Neutrophil (primary cell): ENCODE measurements at regions not wholly inside any gene's neighbourhood (a gene's known extent, or its start where the extent isn't known, plus 50 kb on each side); places are given as distances from the start of the nearest gene placed in this dataset.

Source experiments
- H3K27ac ChIP-seq: fragments of 200-600 bp; sonication (generic); 2 replicates; pipeline ENCODE4 v1.5.1; 2016; ENCODE audit warnings: mild to moderate bottlenecking, moderate library complexity
- H3K27me3 ChIP-seq: fragments of 200-600 bp; sonication (generic); 2 replicates; pipeline ENCODE4 v1.6.0; 2016; ENCODE audit warnings: mild to moderate bottlenecking
- H3K36me3 ChIP-seq: fragments of 200-600 bp; sonication (generic); 2 replicates; pipeline ENCODE4 v1.5.1; 2017
- H3K4me1 ChIP-seq, 2 experiments: fragments of 200-600 bp in 1 of 2; sonication (generic) in 1 of 2; 1 replicate in 1 of 2; 2 replicates in 1 of 2; pipeline versions ENCODE4 v1.5.1 to v1.6.1; 2013 to 2016; ENCODE audit warnings: low read depth in 1 of 2, low read length in 1 of 2, mild to moderate bottlenecking in 1 of 2, moderate library complexity in 1 of 2; ENCODE audit not compliant: control insufficient read depth in 1 of 2, insufficient read depth in 1 of 2
- H3K4me3 ChIP-seq, 2 experiments: fragments of 200-600 bp in 1 of 2; sonication (generic) in 1 of 2; 1 replicate in 1 of 2; 2 replicates in 1 of 2; pipeline ENCODE4 v1.5.1; 2013 to 2016; ENCODE audit warnings: low read depth in 1 of 2, low read length in 1 of 2, mild to moderate bottlenecking in 1 of 2, moderate library complexity in 1 of 2
- H3K9me3 ChIP-seq: fragments of 200-600 bp; sonication (generic); 2 replicates; pipeline ENCODE4 v1.5.1; 2016
- CTCF ChIP-seq: fragments of 200-600 bp; sonication (generic); IDR thresholded peaks from 2 replicates; pipeline ENCODE4 v1.5.1; 2016; ENCODE audit warnings: antibody characterized with exemption

GRCh38 chr3:168812234-168812633 lies 716.5 kb upstream of the GOLIM4 start:
- no peaks in the 10 kb centered on the region for H3K27me3 ChIP-seq
- no peak overlapping the region for H3K4me3 ChIP-seq
- H3K36me3 ChIP-seq: no peaks in the 10 kb centered on the region
- no peak overlapping the region for H3K27ac ChIP-seq
- no peak for TF ChIP-seq CTCF
- H3K4me1 ChIP-seq: no peaks in the 10 kb centered on the region
- H3K9me3 ChIP-seq: no peaks in the 10 kb centered on the region

- H3K27me3 ChIP-seq: no peaks in the 10 kb centered on the region
- H3K9me3 ChIP-seq: no peaks in the 10 kb centered on the region
Observed at GRCh38 chr3:168808596-168808995, 712.9 kb upstream of the GOLIM4 start.

GRCh38 chr3:168807448-168807847 lies 711.7 kb upstream of the GOLIM4 start:
- Histone ChIP-seq H3K36me3 (no peaks in the 10 kb centered on the region), H3K27me3 (no peaks in the 10 kb centered on the region), H3K4me1 (no peaks in the 10 kb centered on the region), H3K4me3 (no peak overlapping the region), H3K27ac (no peak overlapping the region), H3K9me3 (no peaks in the 10 kb centered on the region)
- no peak for TF ChIP-seq CTCF

More at GRCh38 chr3:168808596-168808995, 712.9 kb upstream of the GOLIM4 start:
- H3K4me3 ChIP-seq: no peak overlapping the region
- TF ChIP-seq CTCF: no peak
- H3K4me1 ChIP-seq: no peaks in the 10 kb centered on the region
- H3K27ac ChIP-seq: no peak overlapping the region
- H3K36me3 ChIP-seq: no peaks in the 10 kb centered on the region

- Histone ChIP-seq H3K9me3 (no peaks in the 10 kb centered on the region), H3K27ac (no peak overlapping the region), H3K36me3 (no peaks in the 10 kb centered on the region), H3K4me1 (no peaks in the 10 kb centered on the region), H3K4me3 (no peak overlapping the region), H3K27me3 (no peaks in the 10 kb centered on the region)
- TF ChIP-seq CTCF: no peak
Observed at GRCh38 chr3:168806871-168807270, 711.1 kb upstream of the GOLIM4 start.

GRCh38 chr3:168803536-168803935 lies 707.8 kb upstream of the GOLIM4 start:
- Histone ChIP-seq H3K4me3 (no peak overlapping the region), H3K9me3 (no peaks in the 10 kb centered on the region), H3K27ac (no peak overlapping the region), H3K36me3 (no peaks in the 10 kb centered on the region), H3K27me3 (no peaks in the 10 kb centered on the region), H3K4me1 (no peaks in the 10 kb centered on the region)
- TF ChIP-seq CTCF: no peak

GRCh38 chr3:168802766-168803165 lies 707.0 kb upstream of the GOLIM4 start:
- Histone ChIP-seq H3K9me3 (no peaks in the 10 kb centered on the region), H3K27me3 (no peaks in the 10 kb centered on the region), H3K4me3 (no peak overlapping the region), H3K27ac (no peak overlapping the region), H3K4me1 (no peaks in the 10 kb centered on the region), H3K36me3 (no peaks in the 10 kb centered on the region)
- no peak for TF ChIP-seq CTCF
